Panc1 (cell line): ENCODE measurements at regions not wholly inside any gene's neighbourhood (a gene's known extent, or its start where the extent isn't known, plus 50 kb on each side); places are given as distances from the start of the nearest gene placed in this dataset.

Source experiments
- ATAC-seq: fragments of 200-7000 bp; cut with Tn5 transposase; 2 replicates; pipeline ENCODE4 v1.9.1; 2020; ENCODE audit warnings: mild to moderate bottlenecking, moderate library complexity
- BruUV-seq: library from RNA; stranded (reverse); fragments of 400-500 nt; replicated peaks from 2 replicates; lab custom pipeline; 2021; lab: Mats Ljungman, UMichigan
- CTCF ChIA-PET: fragments of 300-600 bp; sonication (Branson Sonifier 250); formaldehyde crosslinking; loops from one replicate; lab custom pipeline; 2022; ENCODE audit warnings: antibody characterized with exemption; lab: Charles Lee
- POLR2A ChIA-PET: fragments of 300-600 bp; sonication (Branson Sonifier 250); formaldehyde crosslinking; loops from one replicate; lab custom pipeline; 2022; ENCODE audit warnings: antibody characterized with exemption; lab: Charles Lee
- DNase-seq: peaks from one replicate; pipeline ENCODE4 v3.0.0-alpha.2; 2010; ENCODE audit warnings: low read depth, low spot score
- H3K27ac ChIP-seq: 2 replicates; pipeline ENCODE4 v1.5.1; 2011; ENCODE audit warnings: mild to moderate bottlenecking, low read length, inconsistent platforms
- H3K27me3 ChIP-seq: fragments of 200-500 bp; sonication (Bioruptor generic); 2 replicates; pipeline ENCODE4 v1.6.0; 2014; ENCODE audit warnings: low read length, inconsistent platforms; ENCODE audit not compliant: control insufficient read depth, insufficient read depth
- H3K36me3 ChIP-seq: fragments of 200-500 bp; sonication (Bioruptor generic); 2 replicates; pipeline ENCODE4 v1.5.1; 2014; ENCODE audit warnings: inconsistent platforms, mild to moderate bottlenecking, low read length, moderate library complexity; ENCODE audit not compliant: control insufficient read depth, insufficient read depth
- H3K4me1 ChIP-seq: 2 replicates; pipeline ENCODE4 v1.5.1; 2011; ENCODE audit warnings: inconsistent platforms, mild to moderate bottlenecking, low read length, moderate library complexity; ENCODE audit not compliant: control insufficient read depth, insufficient read depth
- H3K4me3 ChIP-seq, 2 experiments: 2 replicates each; pipeline ENCODE4 v1.5.1; 2011 to 2012; ENCODE audit warnings: low read depth in 2 of 2, low read length in 2 of 2, mild to moderate bottlenecking in 2 of 2, inconsistent platforms in 1 of 2, moderate library complexity in 1 of 2
- H3K9me3 ChIP-seq: fragments of 200-500 bp; sonication (Bioruptor generic); 2 replicates; pipeline ENCODE4 v1.5.1; 2014; ENCODE audit warnings: low read depth, mild to moderate bottlenecking, inconsistent platforms, low read length, moderate library complexity; ENCODE audit not compliant: control insufficient read depth, insufficient read depth
- REST ChIP-seq, 2 experiments: IDR thresholded peaks; 2 replicates each; pipeline ENCODE4 v1.6.1; 2011 to 2012; ENCODE audit warnings: low read depth in 2 of 2, control low read depth in 1 of 2, low read length in 1 of 2, mild to moderate bottlenecking in 1 of 2, moderate library complexity in 1 of 2; ENCODE audit not compliant: insufficient read depth in 1 of 2
- SIN3A ChIP-seq: IDR thresholded peaks from 2 replicates; pipeline ENCODE4 v1.6.1; 2012; ENCODE audit warnings: low read depth, mild to moderate bottlenecking, low read length, moderate library complexity, borderline replicate concordance; ENCODE audit not compliant: insufficient read depth
- TCF7L2 ChIP-seq: IDR thresholded peaks from 2 replicates; pipeline ENCODE4 v1.6.1; 2011; ENCODE audit warnings: mild to moderate bottlenecking, low read depth, low read length, inconsistent platforms
- in situ Hi-C: cut with HindIII; loops from 2 replicates; pipeline ENCODE4 v1.10.0; 2016; ENCODE audit warnings: low sequenced_read_pairs, low pct_unique_long_range_greater_than_20kb
- intact Hi-C: fragments of 100-400 bp; cut with micrococcal nuclease; formaldehyde crosslinking; loops from one replicate; pipeline ENCODE4 v1.10.0; 2022; ENCODE audit not compliant: unreplicated experiment
- TF ChIP-seq, protein P1 (sequence below): fragments of 450-650 bp; IDR thresholded peaks from 2 replicates; pipeline ENCODE4 v1.5.1; 2017; ENCODE audit warnings: mild to moderate bottlenecking

DNA sequence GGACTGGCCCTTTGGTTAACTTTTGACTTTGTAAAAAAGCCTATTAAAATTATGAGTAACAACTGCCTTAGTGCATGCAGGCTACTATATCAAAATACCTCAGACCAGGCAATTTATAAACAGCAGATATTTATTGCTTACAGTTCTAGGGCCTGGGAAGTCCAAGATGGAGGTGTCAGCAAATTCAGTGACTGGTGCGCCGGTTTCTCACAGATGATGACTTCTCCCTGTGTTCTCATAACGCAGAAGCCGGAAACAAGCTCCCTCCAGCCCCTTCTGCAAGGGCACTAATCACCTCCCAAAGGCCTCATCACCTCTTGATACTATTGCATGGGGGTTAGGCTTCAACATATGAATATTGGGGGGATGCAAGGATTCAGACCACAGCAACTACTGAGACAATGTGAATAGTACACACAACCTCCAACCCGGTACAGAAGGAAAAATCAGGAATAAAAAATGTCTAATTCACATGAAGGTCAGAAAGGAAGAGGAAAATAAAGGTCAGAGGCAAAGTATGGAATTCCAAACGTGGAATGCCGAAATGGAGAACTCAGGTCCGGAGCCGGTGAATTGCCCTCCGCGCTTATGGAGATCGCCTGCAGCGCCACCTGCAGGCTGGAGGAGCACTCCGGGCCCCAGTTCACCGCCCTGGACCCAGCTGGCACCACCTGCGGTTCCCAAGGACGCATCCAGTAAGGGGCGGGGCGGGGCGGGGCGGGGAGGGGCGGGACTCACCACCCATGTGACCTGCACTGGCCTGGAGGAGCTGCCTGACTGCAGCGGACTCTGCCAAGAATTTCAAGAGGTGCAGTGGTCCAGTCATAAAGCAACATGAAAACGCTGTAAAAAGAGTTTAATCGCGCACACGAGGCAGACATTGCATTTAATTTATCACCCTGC is 203.4 kb downstream of the KIF26A start:
- Histone ChIP-seq H3K4me1 (no peaks in the 10 kb centered on the region), H3K36me3 (no peaks in the 10 kb centered on the region), H3K27ac (no peak overlapping the region), H3K27me3 (no peaks in the 10 kb centered on the region; the same call in 1 of the 2 replicates), H3K9me3 (no peaks in the 10 kb centered on the region), H3K4me3 (no peak overlapping the region)
- TF ChIP-seq, protein P1, sequence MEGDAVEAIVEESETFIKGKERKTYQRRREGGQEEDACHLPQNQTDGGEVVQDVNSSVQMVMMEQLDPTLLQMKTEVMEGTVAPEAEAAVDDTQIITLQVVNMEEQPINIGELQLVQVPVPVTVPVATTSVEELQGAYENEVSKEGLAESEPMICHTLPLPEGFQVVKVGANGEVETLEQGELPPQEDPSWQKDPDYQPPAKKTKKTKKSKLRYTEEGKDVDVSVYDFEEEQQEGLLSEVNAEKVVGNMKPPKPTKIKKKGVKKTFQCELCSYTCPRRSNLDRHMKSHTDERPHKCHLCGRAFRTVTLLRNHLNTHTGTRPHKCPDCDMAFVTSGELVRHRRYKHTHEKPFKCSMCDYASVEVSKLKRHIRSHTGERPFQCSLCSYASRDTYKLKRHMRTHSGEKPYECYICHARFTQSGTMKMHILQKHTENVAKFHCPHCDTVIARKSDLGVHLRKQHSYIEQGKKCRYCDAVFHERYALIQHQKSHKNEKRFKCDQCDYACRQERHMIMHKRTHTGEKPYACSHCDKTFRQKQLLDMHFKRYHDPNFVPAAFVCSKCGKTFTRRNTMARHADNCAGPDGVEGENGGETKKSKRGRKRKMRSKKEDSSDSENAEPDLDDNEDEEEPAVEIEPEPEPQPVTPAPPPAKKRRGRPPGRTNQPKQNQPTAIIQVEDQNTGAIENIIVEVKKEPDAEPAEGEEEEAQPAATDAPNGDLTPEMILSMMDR = peak; percentile 85
- TF ChIP-seq SIN3A = no peak
- POLR2A ChIA-PET = interaction anchor here (0.6 kb wide), 1 partner anchor 74 kb away, joined by 3 read pairs; no protein-coding TSS in a partner anchor
- intact Hi-C loops = no loop called here
- no TSS peak for BruUV-seq
- in situ Hi-C loops = no loop called here
- CTCF ChIA-PET = interaction anchor here (0.5 kb wide), 1 partner anchor 329 kb away, joined by 4 read pairs; no protein-coding TSS in a partner anchor
- DNase-seq (no peak), ATAC-seq (peak; percentile 88)

DNA sequence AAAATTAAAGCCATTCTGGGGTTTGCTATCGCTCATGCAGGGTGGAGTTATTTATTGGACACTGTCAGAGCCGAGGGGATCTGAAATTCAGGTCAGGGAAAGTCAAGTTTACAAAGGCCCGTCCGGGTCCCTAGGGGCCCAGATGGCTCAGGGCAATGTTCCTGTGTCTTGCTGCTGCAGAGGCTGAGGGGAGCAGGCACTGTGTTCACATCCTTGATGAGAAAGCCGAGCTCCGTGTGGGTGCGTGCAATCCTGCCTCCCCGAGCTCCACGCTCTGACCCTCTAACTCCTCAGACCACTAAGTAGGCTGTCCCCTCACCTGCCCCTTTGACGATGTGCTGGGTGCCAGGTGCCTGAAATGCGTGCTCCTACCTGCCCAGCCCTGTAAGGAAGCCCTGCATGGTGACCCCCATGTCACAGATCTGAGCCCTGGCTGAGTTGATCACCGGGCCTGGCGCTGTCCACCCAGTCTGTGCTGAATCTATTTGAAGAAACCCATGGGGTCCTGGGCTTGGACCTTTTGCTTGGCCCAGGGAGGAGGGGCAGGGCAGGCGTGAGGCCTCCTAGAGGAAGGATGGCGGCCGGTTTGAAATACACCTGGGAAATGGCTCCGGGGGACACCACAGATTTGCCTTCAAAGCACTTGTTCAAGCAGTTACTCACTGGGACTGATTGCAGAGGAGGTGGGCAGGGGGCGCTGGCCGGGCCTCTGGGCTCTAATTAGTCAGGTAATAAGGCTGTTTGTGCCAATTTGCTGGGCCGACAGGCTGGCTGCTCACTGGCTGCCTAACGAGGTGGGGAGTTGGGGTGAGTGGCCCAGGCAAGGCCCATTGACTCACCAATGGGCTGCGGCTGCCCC is 204.3 kb downstream of the KIF26A start:
- BruUV-seq = no TSS peak
- no peak for DNase-seq
- TF ChIP-seq REST (IDR thresholded peaks at IDR 0.05; ENCODE audit: insufficient read depth in 1 of 2, low read depth in 2 of 2, low read length in 1 of 2) (peak; percentile 75 to 78), TCF7L2 (no peak)
- no peak overlapping the region for H3K27ac ChIP-seq
- no peak for ATAC-seq
- ChIA-PET CTCF (interaction anchor here (0.5 kb wide), 1 partner anchor 330 kb away, joined by 4 read pairs; no protein-coding TSS in a partner anchor), POLR2A (no interaction called here)
- no peaks in the 10 kb centered on the region for H3K9me3 ChIP-seq
- H3K27me3 ChIP-seq = no peaks in the 10 kb centered on the region; the same call in 1 of the 2 replicates
- in situ Hi-C loops (no loop called here), intact Hi-C loops (no loop called here)
- no peaks in the 10 kb centered on the region for H3K4me1 ChIP-seq
- H3K4me3 ChIP-seq = no peak overlapping the region
- H3K36me3 ChIP-seq = no peaks in the 10 kb centered on the region
